OCI-LY1 (cell line): ENCODE measurements at regions not wholly inside any gene's neighbourhood (a gene's known extent, or its start where the extent isn't known, plus 50 kb on each side); places are given as distances from the start of the nearest gene placed in this dataset.

ENCODE experiments used
- H2AFZ ChIP-seq: fragments of 200-600 bp; sonication (generic), shearing (Covaris generic); 2 replicates; pipeline ENCODE4 v1.6.0; 2014; ENCODE audit warnings: antibody characterized with exemption, mild to moderate bottlenecking, low read length
- H3F3A ChIP-seq: fragments of 200-600 bp; sonication (generic), shearing (Covaris generic); 2 replicates; pipeline ENCODE4 v1.6.0; 2014; ENCODE audit warnings: mild to moderate bottlenecking, antibody characterized with exemption, low read length, moderate library complexity; ENCODE audit not compliant: insufficient read depth
- H3K27ac ChIP-seq: fragments of 200-600 bp; sonication (generic); 2 replicates; pipeline ENCODE4 v1.5.1; 2014; ENCODE audit warnings: low read length, mixed run types, mild to moderate bottlenecking, low read depth; ENCODE audit not compliant: poor library complexity, severe bottlenecking
- H3K27me3 ChIP-seq: fragments of 200-600 bp; sonication (generic); 2 replicates; pipeline ENCODE4 v1.6.0; 2014; ENCODE audit warnings: antibody characterized with exemption, mild to moderate bottlenecking, low read length, moderate library complexity; ENCODE audit not compliant: insufficient read depth
- H3K36me3 ChIP-seq: fragments of 200-600 bp; sonication (generic); 2 replicates; pipeline ENCODE4 v1.6.1; 2014; ENCODE audit warnings: mild to moderate bottlenecking, antibody characterized with exemption, low read length, moderate library complexity, mixed read lengths; ENCODE audit not compliant: insufficient read depth
- H3K4me1 ChIP-seq: fragments of 200-600 bp; sonication (generic); 2 replicates; pipeline ENCODE4 v1.5.1; 2014; ENCODE audit warnings: mild to moderate bottlenecking, low read length, moderate library complexity; ENCODE audit not compliant: insufficient read depth, severe bottlenecking
- H3K4me2 ChIP-seq: fragments of 200-600 bp; sonication (generic), shearing (Covaris generic); 2 replicates; pipeline ENCODE4 v1.6.1; 2014; ENCODE audit warnings: low read length
- H3K4me3 ChIP-seq: fragments of 200-600 bp; sonication (generic); 2 replicates; pipeline ENCODE4 v1.5.1; 2014; ENCODE audit warnings: low read length, low read depth, mild to moderate bottlenecking, mixed read lengths; ENCODE audit not compliant: poor library complexity, severe bottlenecking
- H3K79me2 ChIP-seq: fragments of 200-600 bp; shearing (Covaris generic); 2 replicates; pipeline ENCODE4 v1.6.1; 2016; ENCODE audit warnings: mixed run types, low read length, mixed read lengths; ENCODE audit not compliant: insufficient read depth
- H3K9ac ChIP-seq: fragments of 200-600 bp; sonication (generic), shearing (Covaris generic); 2 replicates; pipeline ENCODE4 v1.6.1; 2014; ENCODE audit warnings: mild to moderate bottlenecking, low read length, mixed read lengths
- H3K9me2 ChIP-seq: fragments of 200-600 bp; sonication (generic), shearing (Covaris generic); 2 replicates; pipeline ENCODE4 v1.6.1; 2014; ENCODE audit warnings: low read depth, mild to moderate bottlenecking, low read length, mixed read lengths
- H3K9me3 ChIP-seq: fragments of 200-600 bp; shearing (Covaris generic); 2 replicates; pipeline ENCODE4 v1.6.1; 2014; ENCODE audit warnings: low read length, mixed read lengths
- H4K20me1 ChIP-seq: fragments of 200-600 bp; sonication (generic), shearing (Covaris generic); 2 replicates; pipeline ENCODE4 v1.6.0; 2016; ENCODE audit warnings: mild to moderate bottlenecking, low read length; ENCODE audit not compliant: insufficient read depth
- CTCF ChIP-seq: fragments of 200-600 bp; sonication (generic), shearing (Covaris generic); IDR thresholded peaks from 2 replicates; pipeline ENCODE4 v1.5.1; 2017; ENCODE audit warnings: mild to moderate bottlenecking, antibody characterized with exemption, low read length, moderate library complexity, mixed read lengths
- EZH2 ChIP-seq: fragments of 200-600 bp; sonication (generic), shearing (Covaris generic); IDR thresholded peaks from 2 replicates; pipeline ENCODE4 v1.8.0; 2017; ENCODE audit warnings: borderline replicate concordance, mixed run types, mild to moderate bottlenecking, antibody characterized with exemption, low read length, moderate library complexity, mixed read lengths

GRCh38 chr2:57759822-57760300, 286.7 kb upstream of the VRK2 start:
- no peaks in the 10 kb centered on the region for H3F3A ChIP-seq
- no peaks in the 10 kb centered on the region for H3K36me3 ChIP-seq
- H3K4me1 ChIP-seq, result peaks cover 11% of the 10 kb centered on the region
- no peak overlapping the region for H3K9ac ChIP-seq
- H3K79me2 ChIP-seq, result no peaks in the 10 kb centered on the region
- no peak overlapping the region for H3K27ac ChIP-seq
- no peak overlapping the region for H3K4me3 ChIP-seq
- no peaks in the 10 kb centered on the region for H3K27me3 ChIP-seq
- H3K9me2 ChIP-seq, result no peaks in the 10 kb centered on the region
- no peak overlapping the region for H2AFZ ChIP-seq
- TF ChIP-seq CTCF, result peak; percentile 90
- TF ChIP-seq EZH2, result no peak
- H3K4me2 ChIP-seq, result peak overlapping the region; percentile 36; the same call in 1 of the 2 replicates
- H4K20me1 ChIP-seq, result no peaks in the 10 kb centered on the region
- H3K9me3 ChIP-seq, result no peaks in the 10 kb centered on the region

GRCh38 chr2:57760381-57760801, 286.2 kb upstream of the VRK2 start:
- Histone ChIP-seq H3K4me1 (peaks cover 11% of the 10 kb centered on the region), H3K36me3 (no peaks in the 10 kb centered on the region), H3K79me2 (no peaks in the 10 kb centered on the region), H3K9me3 (no peaks in the 10 kb centered on the region), H3K27me3 (no peaks in the 10 kb centered on the region), H3K4me2 (no peak overlapping the region), H3F3A (no peaks in the 10 kb centered on the region), H3K27ac (no peak overlapping the region), H3K9ac (no peak overlapping the region), H3K4me3 (no peak overlapping the region), H2AFZ (no peak overlapping the region), H4K20me1 (no peaks in the 10 kb centered on the region), H3K9me2 (no peaks in the 10 kb centered on the region)
- TF ChIP-seq EZH2, result no peak
- TF ChIP-seq CTCF, result no peak

GRCh38 chr2:57776916-57777315, 269.7 kb upstream of the VRK2 start:
- H3K9me2 ChIP-seq, result no peaks in the 10 kb centered on the region
- TF ChIP-seq CTCF (no peak), EZH2 (no peak)
- H3K79me2 ChIP-seq, result no peaks in the 10 kb centered on the region
- no peak overlapping the region for H3K4me3 ChIP-seq
- no peaks in the 10 kb centered on the region for H3K36me3 ChIP-seq
- H3K27me3 ChIP-seq, result no peaks in the 10 kb centered on the region
- H3K4me2 ChIP-seq, result no peak overlapping the region
- H3K9me3 ChIP-seq, result no peaks in the 10 kb centered on the region
- no peak overlapping the region for H3K9ac ChIP-seq
- no peak overlapping the region for H2AFZ ChIP-seq
- H3F3A ChIP-seq, result no peaks in the 10 kb centered on the region
- no peaks in the 10 kb centered on the region for H3K4me1 ChIP-seq
- no peaks in the 10 kb centered on the region for H4K20me1 ChIP-seq
- H3K27ac ChIP-seq, result no peak overlapping the region
